ENCODE measurements at regions not wholly inside any gene's neighbourhood (a gene's known extent, or its start where the extent isn't known, plus 50 kb on each side); places are given as distances from the start of the nearest gene placed in this dataset.
"Not testable (repeated sequence)": the region's sequence is repeated elsewhere in the genome, so short reads cannot be mapped to it uniquely, and the experiment has no call there.

GRCh38 chr1:114248162-114248561, 94.5 kb upstream of the SYT6 start:
- H3K36me3 ChIP-seq (ENCODE audit: low read length): no peaks in the 10 kb centered on the region

GRCh38 chr1:114242531-114243210, 89.0 kb upstream of the SYT6 start:
- H3K4me2 ChIP-seq (ENCODE audit: low read depth, low read length, poor library complexity, severe bottlenecking); H3K9ac ChIP-seq (ENCODE audit: low read length); H3F3A ChIP-seq (ENCODE audit: insufficient read depth); H3K9me2 ChIP-seq (replicated peaks; ENCODE audit: insufficient read depth, low read length); H3K27ac ChIP-seq (ENCODE audit: low read depth, low read length); H3K27me3 ChIP-seq (ENCODE audit: low read length); H3K9me3 ChIP-seq (ENCODE audit: insufficient read depth, low read length); H2AFZ ChIP-seq (ENCODE audit: low read depth, low read length, severe bottlenecking); H4K20me1 ChIP-seq (ENCODE audit: low read depth, low read length); H3K4me3 ChIP-seq (ENCODE audit: insufficient read depth, low read length, poor library complexity, severe bottlenecking); H3K36me3 ChIP-seq (ENCODE audit: low read length); H3K79me2 ChIP-seq (ENCODE audit: insufficient read depth, low read length): not testable (repeated sequence)

More at GRCh38 chr1:114248162-114248561, 94.5 kb upstream of the SYT6 start:
- no peaks in the 10 kb centered on the region for H3K27me3 ChIP-seq (ENCODE audit: low read length)
- no peak overlapping the region for H3K9ac ChIP-seq (ENCODE audit: low read length)
- H3K9me2 ChIP-seq (replicated peaks; ENCODE audit: insufficient read depth, low read length): no peaks in the 10 kb centered on the region
- no peaks in the 10 kb centered on the region for H4K20me1 ChIP-seq (ENCODE audit: low read depth, low read length)
- H3K4me3 ChIP-seq (ENCODE audit: insufficient read depth, low read length, poor library complexity, severe bottlenecking): no peak overlapping the region
- no peak overlapping the region for H2AFZ ChIP-seq (ENCODE audit: low read depth, low read length, severe bottlenecking)
- no peaks in the 10 kb centered on the region for H3K79me2 ChIP-seq (ENCODE audit: insufficient read depth, low read length)
- H3F3A ChIP-seq (ENCODE audit: insufficient read depth): no peaks in the 10 kb centered on the region
- no peak overlapping the region for H3K27ac ChIP-seq (ENCODE audit: low read depth, low read length)
- TF ChIP-seq EZH2phosphoT487 (conservative IDR thresholded peaks at IDR 0.05; ENCODE audit: low read length): no peak
- TF ChIP-seq, protein P1, sequence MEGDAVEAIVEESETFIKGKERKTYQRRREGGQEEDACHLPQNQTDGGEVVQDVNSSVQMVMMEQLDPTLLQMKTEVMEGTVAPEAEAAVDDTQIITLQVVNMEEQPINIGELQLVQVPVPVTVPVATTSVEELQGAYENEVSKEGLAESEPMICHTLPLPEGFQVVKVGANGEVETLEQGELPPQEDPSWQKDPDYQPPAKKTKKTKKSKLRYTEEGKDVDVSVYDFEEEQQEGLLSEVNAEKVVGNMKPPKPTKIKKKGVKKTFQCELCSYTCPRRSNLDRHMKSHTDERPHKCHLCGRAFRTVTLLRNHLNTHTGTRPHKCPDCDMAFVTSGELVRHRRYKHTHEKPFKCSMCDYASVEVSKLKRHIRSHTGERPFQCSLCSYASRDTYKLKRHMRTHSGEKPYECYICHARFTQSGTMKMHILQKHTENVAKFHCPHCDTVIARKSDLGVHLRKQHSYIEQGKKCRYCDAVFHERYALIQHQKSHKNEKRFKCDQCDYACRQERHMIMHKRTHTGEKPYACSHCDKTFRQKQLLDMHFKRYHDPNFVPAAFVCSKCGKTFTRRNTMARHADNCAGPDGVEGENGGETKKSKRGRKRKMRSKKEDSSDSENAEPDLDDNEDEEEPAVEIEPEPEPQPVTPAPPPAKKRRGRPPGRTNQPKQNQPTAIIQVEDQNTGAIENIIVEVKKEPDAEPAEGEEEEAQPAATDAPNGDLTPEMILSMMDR (IDR thresholded peaks at IDR 0.05; ENCODE audit: insufficient read depth, low read length, poor library complexity, severe bottlenecking): no peak
- no peak overlapping the region for H3K4me2 ChIP-seq (ENCODE audit: low read depth, low read length, poor library complexity, severe bottlenecking)
- no peaks in the 10 kb centered on the region for H3K9me3 ChIP-seq (ENCODE audit: insufficient read depth, low read length)

GRCh38 chr1:114238053-114238452, 84.4 kb upstream of the SYT6 start:
- H3K36me3 ChIP-seq (ENCODE audit: low read length): no peaks in the 10 kb centered on the region
- H3K79me2 ChIP-seq (ENCODE audit: insufficient read depth, low read length): no peaks in the 10 kb centered on the region
- no peaks in the 10 kb centered on the region for H3K9me3 ChIP-seq (ENCODE audit: insufficient read depth, low read length)
- H3K27me3 ChIP-seq (ENCODE audit: low read length): no peaks in the 10 kb centered on the region
- no peak overlapping the region for H2AFZ ChIP-seq (ENCODE audit: low read depth, low read length, severe bottlenecking)
- H3K4me2 ChIP-seq (ENCODE audit: low read depth, low read length, poor library complexity, severe bottlenecking): no peak overlapping the region
- no peaks in the 10 kb centered on the region for H4K20me1 ChIP-seq (ENCODE audit: low read depth, low read length)
- no peak for TF ChIP-seq EZH2phosphoT487 (conservative IDR thresholded peaks at IDR 0.05; ENCODE audit: low read length)
- TF ChIP-seq, protein P1 (IDR thresholded peaks at IDR 0.05; ENCODE audit: insufficient read depth, low read length, poor library complexity, severe bottlenecking): no peak
- H3K4me3 ChIP-seq (ENCODE audit: insufficient read depth, low read length, poor library complexity, severe bottlenecking): no peak overlapping the region
- H3K9ac ChIP-seq (ENCODE audit: low read length): no peak overlapping the region
- H3K27ac ChIP-seq (ENCODE audit: low read depth, low read length): no peak overlapping the region
- H3F3A ChIP-seq (ENCODE audit: insufficient read depth): no peaks in the 10 kb centered on the region
- H3K9me2 ChIP-seq (replicated peaks; ENCODE audit: insufficient read depth, low read length): no peaks in the 10 kb centered on the region

GRCh38 chr1:114236517-114236916, 82.8 kb upstream of the SYT6 start:
- Histone ChIP-seq H3K9ac (ENCODE audit: low read length) (no peak overlapping the region), H4K20me1 (ENCODE audit: low read depth, low read length) (no peaks in the 10 kb centered on the region), H2AFZ (ENCODE audit: low read depth, low read length, severe bottlenecking) (no peak overlapping the region), H3K9me3 (ENCODE audit: insufficient read depth, low read length) (no peaks in the 10 kb centered on the region), H3F3A (ENCODE audit: insufficient read depth) (no peaks in the 10 kb centered on the region), H3K9me2 (replicated peaks; ENCODE audit: insufficient read depth, low read length) (no peaks in the 10 kb centered on the region), H3K36me3 (ENCODE audit: low read length) (no peaks in the 10 kb centered on the region), H3K27ac (ENCODE audit: low read depth, low read length) (no peak overlapping the region), H3K4me3 (ENCODE audit: insufficient read depth, low read length, poor library complexity, severe bottlenecking) (no peak overlapping the region), H3K79me2 (ENCODE audit: insufficient read depth, low read length) (no peaks in the 10 kb centered on the region), H3K4me2 (ENCODE audit: low read depth, low read length, poor library complexity, severe bottlenecking) (no peak overlapping the region), H3K27me3 (ENCODE audit: low read length) (no peaks in the 10 kb centered on the region)
- TF ChIP-seq, protein P1 (IDR thresholded peaks at IDR 0.05; ENCODE audit: insufficient read depth, low read length, poor library complexity, severe bottlenecking): no peak
- no peak for TF ChIP-seq EZH2phosphoT487 (conservative IDR thresholded peaks at IDR 0.05; ENCODE audit: low read length)

Measured in SU-DHL-6 (cell line).